H1 (cell line): ENCODE measurements at regions not wholly inside any gene's neighbourhood (a gene's known extent, or its start where the extent isn't known, plus 50 kb on each side); places are given as distances from the start of the nearest gene placed in this dataset.

ENCODE experiments used
- CTCF ChIA-PET: fragments of 300-600 bp; sonication (Branson Sonifier 250); formaldehyde crosslinking; loops from one replicate; lab custom pipeline; 2021; ENCODE audit not compliant: partially characterized antibody; lab: Charles Lee
- POLR2A ChIA-PET: fragments of 300-600 bp; sonication (Branson Sonifier 250); formaldehyde crosslinking; loops from one replicate; lab custom pipeline; 2021; ENCODE audit warnings: inconsistent platforms; ENCODE audit not compliant: partially characterized antibody; lab: Charles Lee
- DNase-seq, 2 experiments: peaks; one replicate each; pipeline versions ENCODE4 v3.0.0 to v3.0.0-alpha.2; 2010 to 2022; ENCODE audit warnings: low spot score in 2 of 2, low read depth in 1 of 2, mixed read lengths in 1 of 2
- FAIRE-seq: peaks from 2 replicates; lab custom pipeline; 2011; peaks lifted over from hg19 to GRCh38; lab: Jason Lieb, UNC
- H2AFZ ChIP-seq: 2 replicates; pipeline ENCODE4 v1.8.1; 2012; ENCODE audit warnings: low read length, inconsistent platforms
- H2AK5ac ChIP-seq: 2 replicates; pipeline ENCODE4 v1.6.1; 2013; ENCODE audit warnings: low read depth, low read length
- H2BK120ac ChIP-seq: replicated peaks from 2 replicates; pipeline ENCODE3; 2013; ENCODE audit warnings: low read depth, low read length, inconsistent platforms
- H2BK12ac ChIP-seq: 2 replicates; pipeline ENCODE4 v1.6.1; 2013; ENCODE audit warnings: low read depth, low read length
- H2BK15ac ChIP-seq: 2 replicates; pipeline ENCODE4 v1.6.1; 2013; ENCODE audit warnings: low read length
- H2BK20ac ChIP-seq: 2 replicates; pipeline ENCODE4 v1.6.1; 2013; ENCODE audit warnings: low read length
- H2BK5ac ChIP-seq: 2 replicates; pipeline ENCODE4 v1.6.1; 2013; ENCODE audit warnings: low read depth, low read length
- H3K14ac ChIP-seq: 2 replicates; pipeline ENCODE4 v1.6.1; 2013; ENCODE audit warnings: inconsistent platforms; ENCODE audit not compliant: insufficient read length
- H3K18ac ChIP-seq: 2 replicates; pipeline ENCODE4 v1.6.1; 2013; ENCODE audit warnings: low read length; ENCODE audit errors: extremely low read depth
- H3K23ac ChIP-seq: 2 replicates; pipeline ENCODE4 v1.6.1; 2013; ENCODE audit warnings: inconsistent platforms; ENCODE audit not compliant: insufficient read length
- H3K23me2 ChIP-seq: 2 replicates; pipeline ENCODE4 v1.6.1; 2013; ENCODE audit warnings: low read depth, low read length
- H3K27ac ChIP-seq: 2 replicates; pipeline ENCODE4 v1.6.1; 2011; ENCODE audit warnings: low read depth, low read length, inconsistent platforms
- H3K27me3 ChIP-seq, 4 experiments: replicated peaks in 1 of 4; 1 replicate in 1 of 4; 2 replicates in 3 of 4; pipeline versions ENCODE4 v1.6.1 to v1.8.1; 2011 to 2013; ENCODE audit warnings: low read length in 3 of 4, mild to moderate bottlenecking in 3 of 4, inconsistent platforms in 2 of 4, mixed read lengths in 2 of 4, moderate library complexity in 1 of 4; ENCODE audit not compliant: control insufficient read depth in 3 of 4, insufficient read depth in 3 of 4; ENCODE audit errors: extremely low read depth in 1 of 4
- H3K36me3 ChIP-seq, 4 experiments: 2 replicates each; pipeline versions ENCODE4 v1.6.1 to v1.8.1; 2011 to 2013; ENCODE audit warnings: mild to moderate bottlenecking in 4 of 4, low read length in 3 of 4, moderate library complexity in 2 of 4, control low read depth in 1 of 4, inconsistent platforms in 1 of 4; ENCODE audit not compliant: insufficient read depth in 4 of 4, control insufficient read depth in 2 of 4
- H3K4ac ChIP-seq: replicated peaks from 2 replicates; pipeline ENCODE3; 2013; ENCODE audit warnings: low read length, low read depth, mixed read lengths, inconsistent platforms; ENCODE audit not compliant: insufficient read length
- H3K4me1 ChIP-seq, 4 experiments: replicated peaks in 1 of 4; 1 replicate in 1 of 4; 2 replicates in 3 of 4; pipeline versions ENCODE4 v1.6.1 to v1.8.1; 2011 to 2013; ENCODE audit warnings: low read length in 3 of 4, inconsistent platforms in 2 of 4, mixed read lengths in 1 of 4; ENCODE audit not compliant: insufficient read depth in 4 of 4, control insufficient read depth in 3 of 4
- H3K4me2 ChIP-seq, 2 experiments: 2 replicates each; pipeline versions ENCODE4 v1.6.1 to v1.8.1; 2011 to 2013; ENCODE audit warnings: low read depth in 2 of 2, low read length in 2 of 2, control low read depth in 1 of 2, inconsistent platforms in 1 of 2, mild to moderate bottlenecking in 1 of 2; ENCODE audit not compliant: insufficient read depth in 1 of 2
- H3K4me3 ChIP-seq, 4 experiments: fragments of 200-600, 300-600 bp in 1 of 4; sonication (generic), shearing (Covaris generic), sonication (Bioruptor Twin) in 1 of 4; 2 replicates each; pipeline versions ENCODE4 v1.5.1 to v1.8.1; 2011 to 2016; ENCODE audit warnings: low read length in 4 of 4, low read depth in 3 of 4, control low read depth in 2 of 4, inconsistent platforms in 2 of 4, mild to moderate bottlenecking in 2 of 4, mixed read lengths in 1 of 4, moderate library complexity in 1 of 4; ENCODE audit not compliant: insufficient read depth in 2 of 4; ENCODE audit errors: extremely low read depth in 1 of 4
- H3K56ac ChIP-seq: replicated peaks from 2 replicates; pipeline ENCODE3; 2013; ENCODE audit warnings: low read depth, mild to moderate bottlenecking, mixed read lengths, low read length, inconsistent platforms; ENCODE audit not compliant: insufficient read length
- H3K79me1 ChIP-seq: 2 replicates; pipeline ENCODE4 v1.6.1; 2013; ENCODE audit warnings: low read depth, low read length, control low read depth
- H3K79me2 ChIP-seq, 2 experiments: 2 replicates each; pipeline versions ENCODE4 v1.6.1 to v1.8.1; 2012 to 2013; ENCODE audit warnings: low read length in 2 of 2, mild to moderate bottlenecking in 2 of 2, inconsistent platforms in 1 of 2; ENCODE audit not compliant: insufficient read depth in 2 of 2, control insufficient read depth in 1 of 2
- H3K9ac ChIP-seq, 4 experiments: replicated peaks in 1 of 4; 1 replicate in 1 of 4; 2 replicates in 3 of 4; pipeline versions ENCODE4 v1.6.1 to v1.8.1; 2011 to 2013; ENCODE audit warnings: low read depth in 3 of 4, low read length in 3 of 4, control low read depth in 2 of 4, mild to moderate bottlenecking in 2 of 4, moderate library complexity in 2 of 4, inconsistent platforms in 1 of 4; ENCODE audit errors: extremely low read depth in 1 of 4
- H3K9me3 ChIP-seq, 2 experiments: 2 replicates each; pipeline versions ENCODE4 v1.6.1 to v1.8.1; 2012 to 2013; ENCODE audit warnings: mild to moderate bottlenecking in 2 of 2, moderate library complexity in 2 of 2, control low read depth in 1 of 2, inconsistent platforms in 1 of 2, low read depth in 1 of 2, low read length in 1 of 2, mixed read lengths in 1 of 2; ENCODE audit not compliant: insufficient read depth in 2 of 2
- H4K20me1 ChIP-seq, 2 experiments: replicated peaks in 1 of 2; 2 replicates each; pipeline versions ENCODE3 to v1.8.1; 2011 to 2013; ENCODE audit warnings: inconsistent platforms in 2 of 2, low read length in 2 of 2, mild to moderate bottlenecking in 1 of 2; ENCODE audit not compliant: insufficient read depth in 2 of 2, control insufficient read depth in 1 of 2
- H4K5ac ChIP-seq: 2 replicates; pipeline ENCODE4 v1.6.1; 2013; ENCODE audit warnings: low read length, low read depth, mixed read lengths, inconsistent platforms; ENCODE audit not compliant: insufficient read length
- H4K8ac ChIP-seq: 2 replicates; pipeline ENCODE4 v1.8.0; 2013; ENCODE audit warnings: mild to moderate bottlenecking, moderate library complexity, low read length, inconsistent platforms; ENCODE audit not compliant: insufficient read depth; ENCODE audit errors: extremely low read depth
- H4K91ac ChIP-seq: replicated peaks from 2 replicates; pipeline ENCODE3; 2013; ENCODE audit warnings: low read length, mixed read lengths, inconsistent platforms; ENCODE audit not compliant: insufficient read length
- BACH1 ChIP-seq: IDR thresholded peaks from 2 replicates; pipeline ENCODE4 v1.6.1; 2012; ENCODE audit warnings: low read length, improper control_type of control experiment
- CEBPB ChIP-seq: IDR thresholded peaks from 2 replicates; pipeline ENCODE4 v1.6.1; 2012; ENCODE audit warnings: low read depth, low read length
- CHD1 ChIP-seq: IDR thresholded peaks from 2 replicates; pipeline ENCODE4 v1.6.1; 2012; ENCODE audit warnings: low read depth, low read length, improper control_type of control experiment
- CTBP2 ChIP-seq: IDR thresholded peaks from 2 replicates; pipeline ENCODE4 v1.7.0; 2011; ENCODE audit warnings: borderline replicate concordance, mild to moderate bottlenecking, moderate library complexity, mixed read lengths, low read length; ENCODE audit not compliant: insufficient read depth, insufficient read length
- EP300 ChIP-seq, 2 experiments: IDR thresholded peaks; 1 replicate in 1 of 2; 2 replicates in 1 of 2; pipeline ENCODE4 v1.6.1; 2011 to 2012; ENCODE audit warnings: low read depth in 2 of 2, low read length in 2 of 2, mild to moderate bottlenecking in 2 of 2, borderline replicate concordance in 1 of 2, inconsistent platforms in 1 of 2, moderate library complexity in 1 of 2
- KDM4A ChIP-seq: IDR thresholded peaks from one replicate; pipeline ENCODE4 v1.7.1; 2012; ENCODE audit warnings: low read depth, mild to moderate bottlenecking, moderate library complexity, low read length, inconsistent platforms; ENCODE audit not compliant: severe bottlenecking
- PHF8 ChIP-seq: fragments of 200-600 bp; sonication (generic); conservative IDR thresholded peaks from 2 replicates; pipeline ENCODE4 v1.7.1; 2012; ENCODE audit warnings: low read depth, mild to moderate bottlenecking, inconsistent platforms, low read length, moderate library complexity
- POLR2A ChIP-seq, 2 experiments: IDR thresholded peaks; 1 replicate in 1 of 2; 2 replicates in 1 of 2; pipeline ENCODE4 v1.6.1; 2011; ENCODE audit warnings: low read depth in 2 of 2, low read length in 2 of 2, mild to moderate bottlenecking in 2 of 2; ENCODE audit errors: control extremely low read depth in 1 of 2
- POLR2AphosphoS5 ChIP-seq: IDR thresholded peaks from 2 replicates; pipeline ENCODE4 v1.6.1; 2011; ENCODE audit warnings: low read depth, low read length
- RAD21 ChIP-seq, 2 experiments: IDR thresholded peaks in 1 of 2; conservative IDR thresholded peaks in 1 of 2; 2 replicates each; pipeline ENCODE4 v1.6.1; 2011; ENCODE audit warnings: low read depth in 2 of 2, low read length in 2 of 2, improper control_type of control experiment in 1 of 2, inconsistent platforms in 1 of 2, mild to moderate bottlenecking in 1 of 2, moderate library complexity in 1 of 2
- SAP30 ChIP-seq: fragments of 300-600 bp; sonication (generic); IDR thresholded peaks from 2 replicates; pipeline ENCODE4 v1.7.1; 2012; ENCODE audit warnings: low read length, moderate library complexity, mild to moderate bottlenecking, inconsistent platforms; ENCODE audit not compliant: insufficient read depth, insufficient replicate concordance
- SIRT6 ChIP-seq: IDR thresholded peaks from one replicate; pipeline ENCODE4 v1.7.1; 2012; ENCODE audit warnings: low read length, inconsistent platforms
- SUZ12 ChIP-seq: fragments of 200-600 bp; sonication (generic); IDR thresholded peaks from 2 replicates; pipeline ENCODE4 v1.6.1; 2012; ENCODE audit warnings: mild to moderate bottlenecking, inconsistent platforms, low read length, moderate library complexity, mixed read lengths
- YY1 ChIP-seq: IDR thresholded peaks from 2 replicates; pipeline ENCODE4 v1.6.1; 2011; ENCODE audit warnings: low read depth, mild to moderate bottlenecking, low read length
- WGBS, 2 experiments: shearing (Covaris generic) in 1 of 2; methylation state at CpG; one replicate each; pipeline versions ENCODE4 v1.1.6 to v1.1.7; 2013 to 2015; ENCODE audit warnings: low lambda C conversion rate in 2 of 2, mixed read lengths in 2 of 2, inconsistent platforms in 1 of 2, low coverage in 1 of 2, missing lambda C conversion rate in 1 of 2; ENCODE audit not compliant: insufficient replicate concordance in 2 of 2, insufficient coverage in 1 of 2, insufficient read length in 1 of 2; ENCODE audit errors: extremely low coverage in 1 of 2, missing lambda C conversion rate in 1 of 2; 5-methylcytosine and 5-hydroxymethylcytosine counted together

DNA sequence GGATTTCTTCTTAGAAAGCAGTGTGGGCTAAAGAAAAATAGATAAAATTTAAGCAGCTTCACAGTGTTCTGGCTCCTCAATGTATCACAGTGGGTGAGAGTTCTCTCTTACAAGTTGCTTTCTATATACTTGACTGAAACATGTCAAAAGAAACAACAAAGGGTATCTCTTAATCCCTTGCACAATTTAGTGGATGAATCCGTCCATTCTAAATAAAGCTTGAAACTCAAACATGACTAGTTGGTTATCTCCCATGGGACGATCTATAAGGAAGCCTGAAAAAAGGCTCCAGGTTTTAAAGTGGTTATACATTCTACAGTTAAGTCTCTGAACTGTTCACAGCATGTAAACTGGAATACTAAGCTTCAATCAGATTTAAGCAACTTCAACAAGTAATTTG is 993.1 kb upstream of the CNTN5 start:
- Histone ChIP-seq H3K27me3 (no peaks in the 10 kb centered on the region), H3K4me2 (no peak overlapping the region), H3K9ac (no peak overlapping the region), H4K5ac (no peak overlapping the region), H3K56ac (no peak overlapping the region), H3K79me1 (no peaks in the 10 kb centered on the region), H4K91ac (no peak overlapping the region), H3K23me2 (no peaks in the 10 kb centered on the region), H3K9me3 (0 out of 4 replicates have a peak, but pooled peaks cover 0 to 2% of the 10 kb centered on the region in 2 experiments), H2BK20ac (no peak overlapping the region), H3K4me1 (no peaks in the 10 kb centered on the region), H2AK5ac (no peak overlapping the region), H3K79me2 (no peaks in the 10 kb centered on the region), H3K4me3 (no peak overlapping the region), H4K8ac (no peak overlapping the region), H4K20me1 (no peaks in the 10 kb centered on the region), H3K27ac (no peak overlapping the region), H2BK12ac (no peak overlapping the region), H3K18ac (no peak overlapping the region), H2BK120ac (no peak overlapping the region), H3K23ac (no peak overlapping the region), H3K4ac (no peak overlapping the region), H2BK15ac (no peak overlapping the region), H3K14ac (no peak overlapping the region), H2AFZ (no peak overlapping the region), H2BK5ac (no peak overlapping the region), H3K36me3 (no peaks in the 10 kb centered on the region)
- DNase-seq (no peak), FAIRE-seq (no peak)
- CTCF ChIA-PET = no interaction called here
- TF ChIP-seq SIRT6 = no peak
- no peak for TF ChIP-seq SAP30
- no peak for TF ChIP-seq CHD1
- no peak for TF ChIP-seq POLR2A (IDR thresholded peaks at IDR 0.05; ENCODE audit: control extremely low read depth in 1 of 2, low read depth in 2 of 2, low read length in 2 of 2)
- TF ChIP-seq POLR2AphosphoS5 = no peak
- TF ChIP-seq RAD21 (IDR thresholded peaks at IDR 0.05 in 1 of 2, conservative IDR thresholded peaks at IDR 0.05 in 1 of 2; ENCODE audit: low read depth in 2 of 2, low read length in 2 of 2) = no peak
- no peak for TF ChIP-seq SUZ12
- TF ChIP-seq CEBPB = no peak
- TF ChIP-seq YY1 = no peak
- no peak for TF ChIP-seq EP300 (IDR thresholded peaks at IDR 0.05; ENCODE audit: borderline replicate concordance in 1 of 2, low read depth in 2 of 2, low read length in 2 of 2)
- no peak for TF ChIP-seq PHF8
- no peak for TF ChIP-seq BACH1
- no peak for TF ChIP-seq CTBP2
- no peak for TF ChIP-seq KDM4A
- POLR2A ChIA-PET = interaction anchor here (0.6 kb wide), 1 partner anchor 443 kb away, joined by 3 read pairs; no protein-coding TSS in a partner anchor
- 92% methylated on average over 2 of the region's 2 CpGs; no CpG with 5 or more reads in 1 of the 2 experiments for WGBS, 2 experiments
